T-helper 2 cell treated with Interferon-gamma antibody and Interleukin-4, amounts not matched to agents 100 ng/mL and 5 ng/mL, for 36 hours (primary cell): ENCODE measurements at regions not wholly inside any gene's neighbourhood (a gene's known extent, or its start where the extent isn't known, plus 50 kb on each side); places are given as distances from the start of the nearest gene placed in this dataset.

Experiments used
- intact Hi-C: fragments of 100-400 bp; cut with micrococcal nuclease; formaldehyde crosslinking; loops from one replicate; pipeline ENCODE4 v1.15.1; 2023

DNA sequence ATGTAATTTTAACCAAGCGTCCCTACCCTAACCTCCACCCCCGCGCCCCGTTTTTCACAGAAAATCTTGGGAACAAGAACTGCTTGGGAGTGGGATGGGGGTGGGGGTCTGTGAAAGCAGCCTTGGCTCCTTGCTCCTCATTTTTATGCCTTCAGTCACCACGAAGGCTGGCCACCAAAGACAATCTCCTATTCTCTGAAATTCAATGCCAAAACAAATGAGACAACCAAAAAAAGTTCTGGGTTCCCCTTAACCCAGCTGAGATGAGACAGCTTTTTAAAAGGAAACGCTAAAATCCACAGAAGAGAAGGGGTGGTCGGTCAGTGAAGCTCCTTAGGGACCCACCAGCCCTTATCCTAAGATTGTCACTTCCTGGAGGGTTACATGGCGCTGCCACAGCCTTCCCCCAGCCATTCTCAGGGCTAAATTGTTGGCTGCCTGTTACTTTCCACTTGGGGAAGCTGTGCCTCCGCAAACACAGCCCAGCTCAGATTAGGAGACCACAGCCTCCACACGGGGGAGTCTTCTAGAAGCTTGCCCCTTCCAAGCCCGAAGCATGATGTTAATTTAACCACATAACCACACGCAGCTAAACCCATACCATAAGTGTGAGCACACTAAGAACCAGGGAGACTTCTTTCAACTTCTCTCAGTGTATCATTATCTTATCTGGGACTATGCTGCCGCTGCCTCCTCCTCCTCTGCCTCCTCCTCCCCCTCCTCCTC lies 136.3 kb downstream of the FOXD1 start:
- intact Hi-C loops = no loop called here

GRCh38 chr5:73311291-73312110 lies 137.1 kb downstream of the FOXD1 start:
- intact Hi-C loops = no loop called here

GRCh38 chr5:73307645-73308355 lies 134.8 kb downstream of the TMEM174 start:
- intact Hi-C loops = no loop called here

GRCh38 chr5:73306741-73307275 lies 133.8 kb downstream of the TMEM174 start:
- intact Hi-C loops = no loop called here

DNA sequence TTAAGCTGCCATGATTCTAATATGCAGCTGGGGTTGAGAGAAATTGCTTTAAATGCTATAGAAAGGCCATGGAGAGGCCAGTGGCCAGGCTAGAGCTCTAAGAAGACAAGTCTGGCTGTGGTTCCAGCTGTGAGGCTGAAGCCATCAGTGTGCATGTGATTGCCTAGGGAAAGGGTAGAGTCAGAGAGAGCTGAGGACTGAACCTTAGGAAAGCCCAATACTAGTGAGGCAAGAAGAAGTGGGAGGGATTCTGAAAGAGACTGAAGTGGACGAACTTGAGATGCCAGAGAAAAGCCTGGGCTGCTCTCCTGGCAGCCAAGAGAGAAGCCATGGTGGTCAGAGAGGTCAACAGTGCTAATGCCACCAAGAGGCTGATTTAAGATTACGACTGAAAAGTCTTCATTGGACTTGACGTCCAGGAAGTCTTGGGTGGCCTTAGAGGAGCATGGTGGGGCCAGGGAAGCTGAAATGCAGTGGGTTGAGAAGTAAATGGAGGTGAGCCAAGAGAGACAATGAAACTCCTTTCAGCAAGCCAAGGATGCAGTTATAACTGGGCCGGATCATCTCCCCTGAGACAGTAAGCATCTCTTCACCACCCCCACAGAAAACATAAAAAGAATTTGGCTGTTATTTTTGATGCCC lies 133.2 kb downstream of the TMEM174 start:
- intact Hi-C loops = no loop called here

GRCh38 chr5:73305386-73305785 lies 132.4 kb downstream of the TMEM174 start:
- intact Hi-C loops = no loop called here

DNA sequence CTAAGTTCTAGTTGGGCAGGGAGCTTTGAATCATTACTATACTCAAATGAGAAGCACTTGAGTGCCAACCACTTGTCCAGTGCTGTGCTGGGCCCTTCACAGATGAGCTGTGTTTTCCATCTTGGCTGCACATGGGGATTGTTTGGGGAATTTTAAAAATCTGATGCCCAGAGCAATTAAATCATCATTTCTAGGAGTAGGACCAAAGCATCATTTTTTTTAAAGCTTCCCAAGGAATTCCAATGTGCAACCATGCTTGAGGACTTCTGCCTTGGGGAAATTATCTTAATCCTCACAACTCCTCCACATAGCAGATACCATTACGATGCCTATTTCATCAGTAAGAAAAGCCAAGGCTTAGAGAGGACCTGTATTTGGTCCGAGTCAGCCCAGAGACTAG lies 131.4 kb downstream of the TMEM174 start:
- intact Hi-C loops = no loop called here

DNA sequence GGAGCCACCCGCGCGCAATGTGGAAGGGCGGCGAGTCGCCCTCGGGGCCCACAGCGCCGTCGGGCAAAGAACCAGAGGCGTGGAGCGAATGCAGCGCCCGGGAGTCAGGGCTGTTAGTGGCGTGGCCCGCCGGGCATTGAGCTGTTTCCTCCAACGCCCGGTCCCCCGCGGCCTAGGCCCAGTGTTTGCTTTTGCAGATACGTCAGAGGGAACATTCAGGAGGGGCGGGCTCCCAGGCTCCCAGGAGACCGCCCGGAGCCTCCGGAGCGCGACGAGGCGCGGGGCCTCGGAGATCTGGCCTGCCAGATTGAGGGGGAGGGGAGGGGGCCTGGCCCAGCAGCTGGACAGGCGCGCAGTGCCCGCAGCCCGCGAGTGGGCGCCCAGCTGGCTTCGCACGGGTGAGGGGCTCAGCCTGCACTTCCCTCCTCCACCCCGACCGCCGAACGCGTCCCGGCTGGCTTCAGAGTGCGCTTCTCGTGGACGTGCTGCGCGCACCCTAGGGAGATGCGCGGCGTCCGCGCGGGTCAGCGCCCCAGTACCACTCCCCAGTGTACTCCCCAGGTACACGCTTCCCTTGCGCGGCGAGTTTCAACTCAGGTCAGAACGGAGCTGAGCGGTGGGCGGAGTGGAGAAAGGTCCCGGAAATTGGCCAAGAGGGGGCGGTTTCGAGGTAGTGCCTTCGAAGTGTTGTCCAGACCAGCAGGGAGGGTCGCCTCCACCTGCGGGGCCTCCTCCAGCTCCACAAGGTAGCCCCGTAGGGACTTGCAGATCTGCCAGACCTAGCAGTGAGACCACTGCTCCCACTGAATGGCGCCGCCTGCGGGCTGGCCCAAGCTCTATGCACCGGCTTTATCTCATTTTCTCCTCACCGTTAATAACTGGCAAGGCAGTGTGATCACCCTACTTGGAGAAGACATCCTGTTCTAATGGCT lies 130.4 kb downstream of the TMEM174 start:
- intact Hi-C loops = no loop called here

DNA sequence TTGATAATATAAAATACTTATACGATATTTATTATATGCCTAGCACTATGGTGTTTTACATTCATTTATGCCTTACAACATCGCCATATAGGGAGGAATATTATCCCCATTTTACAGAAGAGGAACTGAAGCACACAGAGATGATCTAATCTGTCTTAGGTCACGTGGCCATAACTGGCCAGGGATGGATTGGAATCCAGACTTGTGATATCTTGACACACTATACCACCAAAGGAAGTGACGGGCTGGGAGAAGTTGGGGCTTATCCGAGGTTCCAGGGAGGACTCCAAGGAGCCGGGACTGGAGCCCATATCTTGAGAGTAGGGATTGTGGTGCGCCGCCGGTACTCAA lies 129.8 kb downstream of the TMEM174 start:
- intact Hi-C loops = no loop called here

DNA sequence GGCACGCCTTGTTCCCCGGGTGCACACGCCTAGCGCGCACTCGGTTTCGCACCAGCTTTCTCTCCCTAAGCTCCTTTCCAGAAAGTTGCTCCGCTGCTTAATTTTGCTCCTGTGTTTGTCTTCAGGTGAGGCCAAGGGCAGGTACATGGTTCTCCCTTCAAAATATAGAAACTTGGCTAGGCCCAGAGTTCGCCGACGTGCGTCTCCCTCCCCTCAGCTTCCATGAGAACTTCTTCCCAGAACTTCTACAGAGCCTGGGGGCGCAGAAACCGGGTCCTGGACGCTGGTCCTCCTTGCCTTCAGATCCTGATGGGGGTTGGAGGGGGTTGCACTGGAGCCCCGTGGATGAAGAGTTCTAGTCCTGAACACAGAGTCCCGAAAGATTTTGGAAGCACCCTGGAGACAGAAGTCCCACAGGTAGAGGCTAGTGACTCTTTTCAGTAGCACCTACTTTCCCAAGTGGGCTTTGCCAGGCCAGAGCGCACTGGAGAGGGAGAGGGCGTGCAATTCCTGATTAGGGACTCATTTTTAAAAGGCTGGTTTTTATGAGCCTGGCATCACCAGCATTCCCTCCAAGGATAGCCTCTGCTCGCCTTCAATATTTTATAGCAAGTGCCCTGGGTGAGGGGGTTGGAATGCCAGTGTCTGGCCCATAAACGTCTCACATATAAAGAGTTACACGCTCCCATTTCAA lies 128.4 kb downstream of the TMEM174 start:
- intact Hi-C loops = loop anchor here (2.0 kb wide), 2 partner anchors 135 to 143 kb away; no protein-coding TSS in a partner anchor

GRCh38 chr5:73300337-73301207 lies 127.6 kb downstream of the TMEM174 start:
- intact Hi-C loops = loop anchor here (2.0 kb wide), 2 partner anchors 136 to 144 kb away; no protein-coding TSS in a partner anchor

GRCh38 chr5:73299665-73300336 lies 126.8 kb downstream of the TMEM174 start:
- intact Hi-C loops = loop anchor here (1.0 to 5.0 kb wide), 5 partner anchors 67 to 145 kb away; no protein-coding TSS in a partner anchor

DNA sequence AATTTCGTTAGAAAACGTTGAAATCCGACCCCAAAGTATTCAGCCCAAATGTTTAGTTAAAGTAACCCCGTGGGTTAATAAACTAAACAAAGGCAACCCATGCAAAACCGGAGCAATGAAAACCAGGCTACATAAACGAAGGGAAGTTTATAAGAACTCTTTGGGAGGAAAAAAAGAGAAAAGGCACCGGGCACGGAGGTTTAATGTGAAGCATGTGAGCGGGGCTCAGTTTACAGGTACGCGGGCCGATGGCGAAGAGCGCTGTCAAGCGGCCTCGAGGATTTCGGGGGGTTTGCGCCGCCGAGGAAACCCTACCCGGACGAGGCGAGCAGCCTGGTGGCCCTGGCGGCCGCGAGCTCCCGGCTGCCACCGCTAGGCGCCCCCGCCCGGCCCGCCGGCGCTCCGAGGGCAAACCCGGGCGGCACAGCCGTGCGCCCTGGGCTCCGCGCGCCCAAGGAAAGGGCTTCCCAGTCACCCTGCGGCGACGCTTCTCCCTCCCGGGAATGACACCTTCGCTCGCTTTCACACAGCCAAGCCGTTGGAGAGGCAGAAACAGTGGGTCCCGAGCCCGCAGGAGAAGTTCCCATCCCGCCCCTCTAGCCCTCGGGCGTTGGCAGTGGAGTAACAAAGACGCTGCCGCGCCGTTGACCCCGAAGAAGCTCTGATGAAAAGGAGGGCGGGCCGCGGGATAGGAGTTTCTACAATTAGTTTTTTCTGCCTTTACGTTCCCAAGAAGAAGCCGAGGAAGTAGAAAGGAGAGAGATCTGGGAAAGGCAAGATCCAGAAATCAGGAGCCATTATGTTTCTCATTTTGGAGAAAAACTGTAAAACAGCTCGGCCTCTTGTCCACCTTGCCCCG lies 126.0 kb downstream of the TMEM174 start:
- intact Hi-C loops = loop anchor here (1.0 to 5.0 kb wide), 3 partner anchors 66 to 82 kb away; no protein-coding TSS in a partner anchor

DNA sequence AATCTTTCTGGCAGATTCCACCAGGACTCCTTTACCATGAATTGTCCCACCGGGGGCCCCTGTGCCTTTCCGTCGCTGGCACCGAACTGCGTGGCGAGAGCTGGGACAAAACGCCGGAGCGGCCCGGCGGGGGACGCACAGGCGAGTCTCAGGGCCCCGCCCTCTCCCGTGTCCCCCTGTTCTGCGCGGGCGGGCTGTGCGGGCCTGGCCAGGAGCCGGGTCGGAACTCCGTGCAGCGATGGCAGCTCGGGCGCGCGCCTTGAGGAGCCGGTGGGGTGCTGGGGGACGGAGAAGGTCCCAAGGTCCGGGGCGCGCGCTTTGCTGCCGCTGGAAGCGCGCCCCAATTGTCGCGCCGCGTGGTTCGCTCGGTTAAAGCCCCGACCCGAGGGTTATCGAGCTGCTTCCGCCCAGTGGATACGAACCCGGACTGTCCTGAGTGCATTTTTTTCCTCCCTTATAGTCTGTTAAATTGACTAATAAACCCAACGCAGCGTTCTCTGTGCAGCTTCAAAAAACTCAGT lies 125.3 kb downstream of the TMEM174 start:
- intact Hi-C loops = loop anchor here (2.0 to 5.0 kb wide), 2 partner anchors 66 to 81 kb away; no protein-coding TSS in a partner anchor

DNA sequence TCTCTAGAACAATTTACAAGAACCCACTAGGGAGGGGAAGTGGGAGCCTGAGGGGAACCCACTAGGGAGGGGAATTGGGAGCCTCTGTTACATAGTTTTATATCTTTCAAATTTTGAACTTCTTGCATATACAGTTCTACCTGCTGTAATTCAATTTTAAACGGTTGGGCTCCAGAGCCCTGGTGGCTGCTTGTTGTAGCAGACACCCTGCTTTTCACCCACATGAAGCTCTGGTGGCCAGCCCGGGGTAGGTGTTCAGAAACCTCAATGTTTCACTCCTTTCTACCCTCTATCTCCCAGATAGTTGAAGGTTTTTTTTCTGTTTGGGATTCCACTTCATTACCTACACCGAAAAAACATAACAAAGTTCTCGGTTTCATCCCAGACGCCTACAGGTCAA lies 124.4 kb downstream of the TMEM174 start:
- intact Hi-C loops = loop anchor here (5.0 kb wide), 1 partner anchor 80 kb away; no protein-coding TSS in a partner anchor

- intact Hi-C loops = loop anchor here (5.0 kb wide), 1 partner anchor 79 kb away; no protein-coding TSS in a partner anchor
These were observed 123.8 kb downstream of the TMEM174 start for GRCh38 chr5:73296772-73297171.
